Activated CD8-positive, alpha-beta memory T cell treated with anti-CD3 and anti-CD28 coated beads for 36 hours (primary cell): ENCODE measurements at regions not wholly inside any gene's neighbourhood (a gene's known extent, or its start where the extent isn't known, plus 50 kb on each side); places are given as distances from the start of the nearest gene placed in this dataset.

Source experiments
- CTCF ChIA-PET: fragments of 350-600 bp; sonication (Branson Sonifier 250); formaldehyde crosslinking; loops from one replicate; lab custom pipeline; 2021; ENCODE audit warnings: antibody characterized with exemption; lab: Charles Lee
- POLR2A ChIA-PET: fragments of 350-600 bp; sonication (Branson Sonifier 250); formaldehyde crosslinking; loops from one replicate; lab custom pipeline; 2021; ENCODE audit warnings: antibody characterized with exemption; lab: Charles Lee

DNA sequence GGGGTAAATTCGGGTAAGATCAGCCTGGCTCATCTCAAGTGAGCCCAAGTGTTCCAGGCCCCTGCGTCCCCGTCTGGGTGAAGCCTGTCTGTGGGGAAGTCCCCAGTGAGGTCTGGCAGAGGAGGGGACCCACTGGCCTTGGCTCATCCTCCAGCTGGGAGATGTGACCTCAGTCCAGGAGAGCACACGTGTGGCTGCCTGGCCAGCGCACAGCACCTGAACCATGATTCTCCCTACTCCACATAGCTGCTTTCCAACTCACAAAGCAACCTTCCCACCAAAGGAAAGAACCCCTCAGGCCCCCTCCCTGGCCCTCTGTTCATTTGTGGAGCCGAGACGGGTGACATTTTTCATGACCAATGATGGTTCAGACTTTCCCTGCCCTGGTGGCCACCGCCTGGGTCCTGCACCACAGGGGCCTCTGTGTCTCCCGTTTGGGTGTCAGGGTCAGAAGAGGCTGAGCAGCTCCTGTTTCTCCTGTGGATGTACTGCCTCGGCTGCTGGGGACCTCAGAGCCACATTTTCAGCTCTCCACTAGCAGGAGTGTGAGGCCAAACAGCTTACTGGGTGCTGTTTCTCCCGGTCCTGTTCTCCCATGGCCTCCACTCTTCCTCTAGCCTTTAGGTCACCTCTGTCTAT, 111.4 kb downstream of the CPZ start:
- CTCF ChIA-PET: no interaction called here
- POLR2A ChIA-PET: no interaction called here

DNA sequence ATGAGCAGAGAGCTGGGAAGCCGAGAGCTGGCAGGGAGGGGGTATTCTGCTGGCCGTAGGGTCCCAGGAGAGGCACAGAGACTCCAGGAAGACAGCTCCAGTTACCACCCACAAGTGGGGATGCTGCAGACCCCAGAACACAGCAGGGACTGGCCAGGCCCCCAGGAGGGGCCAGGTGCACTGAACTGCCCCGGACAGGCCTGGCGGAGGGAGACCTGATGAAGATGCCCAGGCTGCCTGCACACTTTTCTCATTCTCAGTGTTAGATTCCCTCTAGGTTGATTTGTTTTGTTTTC, 110.8 kb downstream of the CPZ start:
- CTCF ChIA-PET: no interaction called here
- POLR2A ChIA-PET: no interaction called here

DNA sequence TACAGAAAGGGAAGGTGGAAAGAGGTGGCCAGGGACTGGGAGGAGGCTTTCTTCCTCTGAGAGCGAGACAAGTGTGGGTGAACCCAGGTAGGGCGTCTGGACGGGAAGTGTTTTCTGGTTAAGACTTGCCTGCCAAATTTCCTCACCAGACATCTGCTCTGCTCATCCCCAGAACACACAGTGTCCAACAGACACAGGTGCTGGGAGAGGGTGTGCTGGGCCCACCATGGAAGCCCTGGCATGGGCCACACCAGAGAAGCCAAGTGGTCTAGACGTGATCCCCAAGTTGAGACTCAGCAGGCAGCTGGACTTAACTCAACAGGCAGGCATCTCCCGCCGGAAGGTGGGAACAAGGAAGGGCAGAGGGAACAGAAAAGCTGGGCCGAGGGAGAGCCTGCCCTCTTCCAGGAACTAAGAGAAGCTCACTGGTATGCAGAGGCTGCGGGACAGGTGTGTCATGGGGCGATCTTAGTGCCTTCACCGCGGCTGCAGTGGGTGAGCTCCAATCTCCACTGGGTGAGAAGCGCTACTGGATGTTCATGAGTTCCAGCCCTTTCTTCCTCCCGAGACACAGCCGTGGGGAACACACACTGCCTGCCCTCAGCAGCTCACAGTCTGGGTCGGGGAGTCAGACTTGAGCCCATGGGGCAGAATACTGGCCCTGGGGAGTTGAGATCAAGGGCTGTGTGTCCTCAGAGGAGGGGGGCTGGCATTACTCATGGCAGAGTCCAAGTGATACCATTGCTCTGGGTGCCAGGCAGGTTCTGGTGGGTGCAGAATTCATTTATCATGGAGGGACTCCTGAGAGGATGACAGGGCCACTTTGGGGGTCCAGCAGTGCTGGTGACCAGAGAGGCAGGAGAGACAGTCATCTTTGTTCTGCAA, 110.2 kb downstream of the CPZ start:
- ChIA-PET CTCF (no interaction called here), POLR2A (no interaction called here)

DNA sequence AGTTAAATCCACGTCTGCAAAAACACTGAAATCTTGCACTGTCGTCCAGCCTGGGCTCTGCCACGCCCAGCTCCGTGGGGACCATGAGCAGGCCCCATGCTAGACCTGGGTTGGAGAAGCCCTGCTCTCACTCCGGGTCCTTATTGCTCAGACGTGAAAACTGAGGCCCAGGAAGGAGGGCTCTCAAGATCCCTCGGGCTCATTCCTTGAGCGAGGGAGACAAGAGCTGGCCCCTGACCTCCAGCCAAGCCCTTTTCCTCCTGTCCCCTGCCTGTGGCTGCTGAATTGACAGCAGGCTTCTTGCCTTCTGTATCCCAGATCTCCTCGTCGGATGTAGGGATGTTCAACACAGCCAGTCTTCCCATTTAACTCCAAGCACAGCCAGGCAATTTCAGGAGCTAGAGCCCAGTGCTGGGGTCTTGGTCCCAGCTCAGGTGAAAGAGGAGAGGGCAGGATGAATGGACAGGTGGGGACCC, 109.5 kb downstream of the CPZ start:
- CTCF ChIA-PET: no interaction called here
- POLR2A ChIA-PET: no interaction called here

DNA sequence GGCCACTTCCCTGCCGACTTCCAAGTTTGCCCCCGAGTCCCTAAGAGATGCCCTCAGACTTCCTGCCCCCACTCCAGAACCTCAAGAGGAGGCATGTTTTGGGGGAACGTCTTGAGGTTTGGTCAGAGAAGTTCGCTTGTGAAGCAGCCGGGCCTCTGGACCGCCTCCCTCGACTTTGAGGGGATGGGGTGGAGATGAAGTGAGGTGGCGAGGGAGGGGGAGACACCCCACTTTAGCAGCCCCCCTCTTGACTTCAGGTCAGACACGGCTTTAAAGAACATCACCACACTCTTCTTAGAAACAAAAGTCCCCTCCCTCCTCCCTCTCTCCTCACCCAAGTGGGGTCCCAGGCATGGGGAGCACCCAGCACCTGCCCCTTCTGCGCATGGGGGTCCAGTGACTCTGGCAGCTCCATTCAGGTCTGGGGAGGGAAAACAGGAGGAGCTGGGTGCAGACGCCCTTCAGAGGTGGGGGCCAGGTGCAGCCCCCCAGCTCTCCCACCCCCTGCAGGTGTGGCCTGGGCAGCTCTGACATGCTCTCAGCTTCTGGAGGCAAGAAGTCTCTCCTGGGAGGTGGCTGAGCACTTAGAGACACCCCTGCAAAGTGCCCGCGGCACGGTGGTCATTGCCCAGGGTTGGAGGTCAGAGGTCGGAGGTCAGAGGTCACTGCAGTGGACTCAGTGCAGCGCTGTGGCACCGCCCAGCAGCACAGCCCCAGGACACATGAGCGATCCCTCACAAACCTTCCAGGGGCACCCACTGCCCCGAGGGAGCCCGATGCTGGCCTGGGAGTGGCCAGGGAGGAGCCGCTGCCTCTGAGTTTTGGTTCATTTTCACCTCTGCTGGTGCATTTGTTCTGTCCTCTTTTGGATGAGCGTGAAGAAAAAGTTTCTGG, 108.8 kb downstream of the CPZ start:
- POLR2A ChIA-PET: no interaction called here
- CTCF ChIA-PET: no interaction called here

DNA sequence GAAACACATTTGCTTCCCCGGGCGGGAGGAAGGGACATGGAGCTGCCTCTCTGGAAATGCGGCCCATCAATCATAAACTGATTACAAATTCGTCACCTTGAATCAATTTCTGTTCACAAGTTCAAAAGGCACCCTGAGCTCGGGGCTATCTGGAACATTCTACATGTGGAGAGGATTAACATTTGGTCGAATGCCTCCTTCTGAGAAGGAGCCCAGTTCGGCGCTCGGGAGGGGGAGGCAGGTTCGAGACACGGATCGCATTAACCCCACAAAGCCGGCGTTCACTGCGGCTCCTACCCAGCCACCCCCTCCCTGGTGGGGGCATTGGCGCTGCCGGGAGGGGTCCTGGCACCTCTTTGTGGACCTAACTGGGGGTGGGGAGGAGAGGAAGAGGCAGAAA, 108.0 kb downstream of the CPZ start:
- ChIA-PET CTCF (no interaction called here), POLR2A (no interaction called here)

DNA sequence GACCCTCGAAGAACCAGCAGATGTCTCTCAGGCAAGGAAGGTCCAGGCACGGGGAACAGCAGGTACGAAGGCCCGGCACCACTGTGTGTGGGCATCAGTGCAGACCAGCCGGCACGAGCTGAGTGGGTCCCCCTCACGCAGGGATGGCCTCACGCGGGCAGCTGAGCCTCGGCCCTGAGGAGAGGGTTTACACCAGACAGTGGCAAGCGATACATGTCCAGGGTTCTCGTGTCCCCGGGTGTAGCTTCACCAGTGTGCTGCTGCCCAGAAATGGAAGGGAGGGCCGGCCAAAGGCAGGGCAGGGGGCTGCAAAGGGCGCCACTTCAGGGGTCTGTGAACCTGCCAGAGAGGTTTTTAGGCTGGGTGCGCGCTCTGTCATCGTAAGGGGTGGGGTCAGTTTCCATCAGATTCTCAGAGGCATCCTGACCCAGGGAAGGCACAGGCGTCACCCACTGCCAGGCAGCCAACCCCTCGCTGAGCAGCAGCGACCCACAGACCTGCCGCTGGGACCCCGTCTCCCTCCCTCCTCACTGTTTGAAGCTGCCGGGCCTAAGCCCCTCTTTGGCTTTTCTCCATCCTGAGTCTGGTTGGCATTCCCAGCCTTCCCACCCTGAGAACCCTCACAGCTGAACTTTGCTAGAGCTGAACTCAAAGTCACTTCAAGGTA, 107.0 kb downstream of the CPZ start:
- ChIA-PET POLR2A (no interaction called here), CTCF (no interaction called here)

DNA sequence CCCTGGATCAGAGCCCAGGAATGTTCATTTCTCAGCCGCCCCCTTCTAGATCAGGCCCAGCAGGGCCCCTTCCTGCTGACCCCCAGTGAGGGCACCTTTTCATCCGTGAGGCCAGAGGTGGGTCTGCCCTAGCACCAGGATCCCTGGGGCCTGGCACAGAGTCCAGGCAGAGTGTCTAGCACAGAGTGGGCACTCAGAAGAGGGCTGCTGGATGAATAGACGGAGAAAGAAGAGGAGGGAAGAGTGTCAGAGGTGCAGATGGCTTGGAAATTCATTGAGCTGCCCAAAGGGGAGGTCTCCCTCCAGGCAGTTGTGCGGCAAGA, 106.5 kb downstream of the CPZ start:
- CTCF ChIA-PET: no interaction called here
- POLR2A ChIA-PET: no interaction called here

DNA sequence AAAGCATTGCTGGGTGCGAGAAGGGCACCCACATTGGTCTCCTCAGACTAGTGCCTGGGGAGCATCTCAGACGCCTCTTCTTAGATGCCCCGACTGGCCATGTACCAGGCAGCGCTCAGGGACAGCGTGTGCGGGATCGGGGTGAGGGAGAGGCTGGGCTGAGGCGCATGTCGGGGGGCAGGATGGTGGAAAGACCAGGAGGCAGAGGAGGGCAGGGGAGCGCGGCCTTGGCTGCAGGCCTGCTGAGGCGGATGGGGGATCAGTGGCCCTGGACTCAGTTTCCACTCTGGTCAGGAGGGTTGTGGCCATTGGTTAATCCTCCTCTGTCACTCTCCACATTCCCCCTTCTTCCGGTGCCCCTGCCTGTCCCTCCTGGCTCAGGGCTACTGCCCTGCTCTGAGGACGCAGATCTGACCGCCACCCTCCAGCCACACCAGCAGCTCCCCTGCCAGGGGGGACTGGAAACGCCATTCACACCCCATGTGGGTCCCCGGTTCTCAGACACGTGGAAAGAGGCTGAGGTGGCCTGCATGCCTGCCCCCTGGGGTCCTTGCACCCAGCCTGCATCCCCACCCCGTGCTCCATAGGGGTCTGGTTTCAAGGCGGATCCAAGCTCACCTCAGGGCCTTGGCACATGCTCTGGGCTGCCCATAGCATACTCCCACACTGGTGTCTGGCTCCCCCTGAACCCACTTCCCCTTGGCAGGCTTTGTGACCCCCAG, 105.9 kb downstream of the CPZ start:
- POLR2A ChIA-PET: no interaction called here
- CTCF ChIA-PET: no interaction called here

DNA sequence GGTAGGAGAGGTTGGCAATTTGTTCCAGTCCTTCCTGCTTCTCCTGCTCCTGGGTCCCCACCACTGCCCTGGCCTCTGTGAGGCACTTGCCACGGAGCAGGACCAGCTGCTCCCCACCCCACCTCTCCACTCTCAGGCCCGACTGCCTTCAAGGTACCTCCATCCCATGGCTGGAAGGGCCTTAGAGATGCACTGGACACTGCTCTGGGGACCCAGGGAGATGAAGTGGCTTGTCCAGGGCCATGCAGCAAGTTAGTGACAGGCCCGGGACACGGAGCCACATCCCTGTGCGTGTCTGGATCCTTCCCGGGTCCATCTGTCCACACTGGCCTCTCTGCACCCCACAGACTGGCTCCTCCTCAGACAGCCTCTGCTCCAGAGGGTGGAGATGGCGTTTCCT, 105.3 kb downstream of the CPZ start:
- ChIA-PET CTCF (no interaction called here), POLR2A (no interaction called here)

DNA sequence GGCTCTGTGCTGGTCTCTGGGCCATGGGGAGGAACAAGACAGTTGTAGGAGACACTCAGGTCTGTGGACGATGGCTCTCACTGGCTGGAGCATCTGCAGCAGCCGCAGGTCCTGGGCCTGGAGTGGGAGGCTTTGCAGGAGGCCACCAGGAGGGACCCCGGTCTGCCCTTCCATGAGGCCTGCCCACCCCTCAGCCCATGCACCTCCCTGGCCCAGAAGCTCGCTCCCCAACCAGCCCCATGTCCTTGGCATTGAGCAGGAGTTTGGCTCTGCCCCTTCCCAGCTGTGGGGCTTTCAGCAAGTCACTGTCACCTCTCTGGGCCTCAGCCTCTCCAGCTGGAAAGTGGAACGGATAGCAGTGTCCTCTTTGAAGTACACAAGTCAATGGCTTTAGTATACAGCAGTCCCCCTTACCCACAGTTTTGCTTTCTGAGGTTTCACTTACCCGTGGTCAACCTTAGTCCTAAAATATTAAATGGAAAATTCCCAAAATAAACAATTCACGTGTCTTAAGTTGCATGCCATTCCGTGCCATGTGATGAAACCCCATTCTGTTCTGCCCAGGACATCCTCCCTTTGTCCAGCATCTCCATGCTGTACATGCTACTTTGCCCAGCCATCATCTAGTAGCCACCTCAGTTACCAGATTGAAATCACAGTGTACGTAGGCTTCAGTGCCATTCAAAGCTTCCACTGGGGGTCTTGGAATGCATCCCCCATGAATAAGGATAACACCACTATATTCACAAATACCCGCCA, 104.0 kb downstream of the CPZ start:
- POLR2A ChIA-PET: no interaction called here
- CTCF ChIA-PET: no interaction called here

DNA sequence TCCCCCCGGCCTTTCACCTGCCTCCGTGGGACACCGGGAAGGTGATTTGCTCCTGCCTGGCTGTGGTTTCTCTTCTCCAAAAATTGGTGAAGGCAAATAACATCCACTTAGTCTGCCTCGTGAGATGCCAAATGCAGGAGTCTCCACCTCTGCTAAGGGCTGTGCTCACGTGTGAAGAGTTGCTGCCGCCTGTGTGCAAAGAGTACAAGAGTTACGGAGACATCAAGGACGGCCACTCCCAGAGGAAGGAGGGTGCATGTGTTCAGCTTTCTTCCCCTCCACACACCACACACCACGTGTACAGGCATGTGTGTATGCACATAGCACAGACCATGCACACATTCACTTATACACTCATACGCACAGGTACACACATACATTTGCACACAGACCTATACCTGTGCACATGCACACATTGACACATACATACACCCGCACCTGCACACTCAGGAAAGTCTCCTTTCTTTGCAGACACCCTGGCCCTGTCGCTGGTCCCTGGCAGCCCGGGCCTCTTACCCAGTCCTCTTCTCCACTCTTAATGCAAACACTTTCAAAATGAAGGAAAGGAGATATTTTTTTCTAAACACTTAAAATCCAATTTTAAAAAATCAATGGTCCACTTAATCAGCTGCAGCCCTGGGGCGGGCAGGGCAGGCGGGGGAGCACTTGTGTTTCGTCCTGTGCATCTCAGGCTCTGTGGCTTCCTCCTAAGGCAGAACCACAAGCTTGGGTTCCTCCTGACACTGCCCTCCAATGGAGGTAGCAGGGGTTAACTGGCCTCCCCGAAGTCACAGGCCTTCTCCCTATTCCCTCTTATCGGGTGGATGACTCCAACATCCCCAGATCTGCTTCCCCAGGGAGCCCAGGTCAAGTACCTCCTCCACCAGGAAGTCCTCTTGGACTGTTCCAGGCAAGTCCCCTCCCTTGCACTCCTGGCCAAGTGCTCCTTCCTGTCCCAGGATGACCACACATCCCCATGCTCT, 103.0 kb downstream of the CPZ start:
- ChIA-PET POLR2A (no interaction called here), CTCF (no interaction called here)

DNA sequence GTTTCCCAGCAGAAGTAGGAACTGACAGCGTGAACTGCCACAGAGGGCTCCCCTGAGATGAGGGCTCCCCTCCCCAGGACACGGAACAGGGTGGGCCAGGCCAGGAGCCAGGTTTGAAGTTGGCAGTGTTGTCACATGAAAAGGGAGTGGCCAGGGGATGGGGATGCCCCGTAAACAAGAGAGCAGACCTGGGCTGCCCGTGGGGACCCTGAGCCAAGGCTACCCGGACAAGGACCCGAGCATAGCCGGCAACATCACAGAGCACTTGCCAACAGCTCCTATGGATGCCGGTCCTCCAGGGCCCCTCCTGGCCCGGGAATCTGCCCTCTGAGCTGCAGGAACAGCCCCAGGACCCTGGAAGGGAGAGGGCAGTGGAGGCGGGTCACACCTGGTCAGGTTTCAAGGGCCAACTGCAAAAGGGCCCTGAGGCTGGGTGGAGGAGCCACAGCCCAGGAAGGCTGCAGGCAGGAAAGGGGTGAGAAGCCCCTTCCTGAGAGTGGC, 102.1 kb downstream of the CPZ start:
- ChIA-PET POLR2A (no interaction called here), CTCF (no interaction called here)

DNA sequence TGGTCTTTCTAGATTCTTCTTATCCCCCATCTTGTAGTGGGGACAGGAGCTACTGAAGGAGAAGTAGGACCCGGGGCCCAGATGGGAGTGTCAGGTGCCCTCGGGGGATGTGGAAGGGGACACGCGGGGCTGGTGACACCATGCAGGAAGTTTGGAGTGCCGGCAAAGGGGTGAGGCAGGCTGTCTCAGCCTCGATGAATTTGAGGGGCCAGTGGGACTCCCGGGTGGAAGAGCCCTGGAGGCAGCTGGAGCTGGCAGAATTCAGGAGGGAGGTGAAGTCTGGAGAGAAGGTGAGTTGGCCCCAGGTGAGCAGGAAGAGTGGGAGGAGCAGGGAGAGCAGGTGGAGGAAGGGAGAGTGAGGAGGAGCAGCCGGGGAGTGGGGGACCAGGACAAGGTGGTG, 101.7 kb downstream of the CPZ start:
- POLR2A ChIA-PET: no interaction called here

DNA sequence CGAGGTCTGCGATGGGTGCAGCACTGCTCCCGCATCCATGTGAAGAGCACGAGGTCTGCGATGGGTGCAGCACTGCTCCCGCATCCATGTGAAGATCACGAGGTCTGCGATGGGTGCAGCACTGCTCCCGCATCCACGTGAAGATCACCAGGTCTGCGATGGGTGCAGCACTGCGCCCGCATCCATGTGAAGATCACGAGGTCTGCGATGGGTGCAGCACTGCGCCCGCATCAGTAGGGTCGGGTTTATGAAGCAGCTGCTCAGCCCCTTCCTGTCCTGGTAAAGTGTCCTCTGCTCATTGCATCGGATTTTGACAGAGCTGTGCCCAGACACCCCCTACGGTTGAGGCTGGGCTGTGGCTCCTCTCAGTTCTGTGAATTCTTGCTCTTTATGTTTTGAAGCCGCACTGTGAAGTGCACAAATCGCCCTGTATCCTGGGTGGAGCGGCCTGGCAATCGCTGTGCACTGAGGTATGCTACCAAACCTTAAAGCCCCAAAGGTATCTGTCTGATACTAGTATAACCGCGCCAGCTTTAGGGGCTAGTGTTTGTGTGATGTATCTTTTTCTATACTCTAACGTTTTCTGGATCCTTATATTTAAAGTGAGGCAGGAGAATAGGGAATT, 98.7 kb downstream of the CPZ start:
- POLR2A ChIA-PET: no interaction called here
- CTCF ChIA-PET: no interaction called here

More for the DNA sequence above, 101.7 kb downstream of the CPZ start:
- CTCF ChIA-PET: no interaction called here

DNA sequence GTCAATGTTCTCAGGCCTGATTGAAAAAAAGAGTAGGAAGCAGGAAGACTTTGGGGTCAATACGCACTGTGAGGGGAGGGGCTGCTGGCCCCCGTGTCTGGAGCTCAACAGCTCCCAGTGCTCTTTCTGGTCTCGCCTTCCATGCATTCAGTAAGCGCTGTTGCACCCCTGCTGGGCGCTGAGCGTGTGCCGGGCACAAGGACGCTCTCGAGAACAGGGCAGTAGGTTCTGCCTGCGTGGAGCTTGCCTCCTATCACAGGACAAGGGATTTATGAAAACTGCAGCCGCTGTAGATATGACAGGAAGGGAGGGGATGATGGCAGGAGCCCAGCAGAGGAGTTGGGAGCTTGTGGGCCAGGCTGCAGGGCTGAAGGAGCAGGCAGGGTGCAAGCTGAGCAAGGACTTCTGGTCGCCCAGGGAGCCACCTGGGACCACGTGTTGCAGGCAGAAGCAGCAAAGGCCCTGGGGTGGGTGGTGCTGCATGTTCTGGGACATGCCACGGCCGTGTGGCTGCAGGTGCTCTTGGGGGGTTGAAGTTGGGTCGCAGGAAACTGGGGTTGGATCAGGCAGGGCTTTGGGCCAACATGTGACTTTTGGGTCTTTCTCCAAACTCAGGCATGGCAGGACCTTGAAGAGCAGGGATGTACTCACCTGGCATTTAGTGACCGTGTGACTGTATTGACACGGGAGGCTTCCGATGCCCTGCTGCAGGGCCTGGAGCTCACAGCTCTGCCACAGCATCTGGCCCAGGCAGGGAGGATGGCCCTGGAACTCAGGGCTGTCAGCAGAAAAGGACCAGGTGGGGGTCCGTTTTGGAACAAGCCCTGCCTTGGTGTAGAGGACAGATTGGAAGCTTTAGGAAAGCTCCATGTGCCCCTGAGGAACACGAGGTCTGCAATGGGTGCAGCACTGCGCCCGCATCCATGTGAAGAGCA, 97.9 kb downstream of the CPZ start:
- CTCF ChIA-PET: no interaction called here
- POLR2A ChIA-PET: no interaction called here
